ENCODE measurements at regions not wholly inside any gene's neighbourhood (a gene's known extent, or its start where the extent isn't known, plus 50 kb on each side); places are given as distances from the start of the nearest gene placed in this dataset.
"Not testable (repeated sequence)": the region's sequence is repeated elsewhere in the genome, so short reads cannot be mapped to it uniquely, and the experiment has no call there.

DNA sequence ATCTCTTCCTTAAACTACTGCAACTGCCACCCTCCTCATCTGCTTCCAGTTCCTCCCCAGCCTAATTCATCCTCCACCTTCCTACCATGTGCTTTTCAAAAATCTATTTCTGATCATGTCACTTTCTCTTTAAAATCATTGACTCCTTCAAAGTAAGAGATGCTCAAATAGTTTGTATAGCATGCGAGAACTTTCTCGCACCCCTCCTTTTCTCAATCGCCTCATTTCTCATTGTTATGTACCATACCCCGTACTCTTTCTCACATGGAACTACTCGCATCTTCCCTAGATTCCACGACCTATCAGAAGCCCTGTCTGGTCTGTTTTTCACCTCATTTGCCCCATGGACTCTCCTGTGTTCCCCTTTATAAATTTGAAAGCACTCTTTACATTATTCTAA lies 238.2 kb downstream of the NRIP1 start:
- no peak for DNase-seq (ENCODE audit: low read depth)

- no peak for DNase-seq (ENCODE audit: low read depth)
Observed at GRCh38 chr21:14825514-14825974, 239.3 kb downstream of the NRIP1 start.

- no peak for DNase-seq (ENCODE audit: low read depth)
Observed at GRCh38 chr21:14824126-14824525, 240.7 kb downstream of the NRIP1 start.

- no peak for DNase-seq (ENCODE audit: low read depth)
Observed at GRCh38 chr21:14817311-14817710, 247.5 kb downstream of the NRIP1 start.

DNA sequence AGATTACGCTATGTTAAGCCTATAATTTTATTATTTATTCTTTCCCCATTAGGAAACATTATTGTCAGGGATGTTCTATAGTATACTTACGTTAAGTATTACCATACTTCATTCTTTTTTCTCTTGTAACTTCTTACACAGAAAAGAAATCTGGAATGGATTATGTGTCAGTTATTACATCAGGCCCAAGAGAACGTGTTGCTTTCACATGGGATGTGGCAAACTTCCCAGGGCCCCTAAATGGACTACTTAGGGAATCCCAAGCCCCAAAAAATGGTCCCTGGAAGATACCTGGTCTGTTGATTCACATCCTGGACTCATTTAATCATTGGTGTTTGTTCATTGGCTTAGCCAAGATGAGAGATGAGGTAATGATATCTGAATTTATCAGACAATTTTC lies 249.8 kb downstream of the NRIP1 start:
- no peak for DNase-seq (ENCODE audit: low read depth)

DNA sequence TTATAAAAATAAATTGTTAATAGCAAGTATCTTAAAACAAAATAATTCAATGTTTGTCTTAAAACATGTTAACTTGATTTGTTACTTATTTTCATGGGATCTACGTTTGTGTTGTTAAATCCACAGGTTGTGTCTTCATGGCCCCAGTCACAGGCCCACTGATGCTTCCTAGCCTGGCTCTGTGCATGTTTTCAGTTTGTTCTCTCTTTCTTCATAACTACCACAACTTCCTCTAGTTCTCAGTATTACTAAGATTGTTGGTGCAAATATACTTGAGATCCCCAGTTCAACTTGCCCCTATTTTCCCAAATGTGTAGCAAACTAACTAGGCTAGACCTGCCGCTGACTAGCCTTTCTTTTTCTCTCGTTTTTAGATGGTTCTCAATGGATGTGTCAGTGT lies 250.5 kb downstream of the NRIP1 start:
- DNase-seq (ENCODE audit: low read depth): no peak

GRCh38 chr21:14804170-14804569 lies 258.1 kb upstream of the SAMSN1 start:
- DNase-seq (ENCODE audit: low read depth): not testable (repeated sequence)

- no peak for DNase-seq (ENCODE audit: low read depth)
Observed at GRCh38 chr21:14797543-14797942, 251.4 kb upstream of the SAMSN1 start.

DNA sequence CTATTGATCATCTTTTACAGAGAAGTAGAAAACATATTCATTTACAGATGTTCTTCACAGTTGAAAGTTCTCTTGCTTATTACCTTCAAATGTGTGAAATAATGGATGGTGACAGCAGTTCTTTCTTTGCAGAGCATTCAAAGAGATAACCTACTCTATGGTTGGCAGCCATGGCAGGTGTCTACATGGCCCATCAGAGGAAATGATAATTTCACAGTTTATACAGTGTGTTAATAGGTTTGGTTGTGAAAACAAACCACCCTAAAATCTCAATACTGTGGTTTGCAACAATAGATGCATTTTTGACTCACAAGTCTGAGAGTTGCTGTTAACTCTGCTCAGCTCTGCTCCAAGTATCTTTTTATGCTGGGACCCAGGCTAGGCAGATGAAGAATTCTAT lies 241.2 kb upstream of the SAMSN1 start:
- DNase-seq (ENCODE audit: low read depth): no peak

DNA sequence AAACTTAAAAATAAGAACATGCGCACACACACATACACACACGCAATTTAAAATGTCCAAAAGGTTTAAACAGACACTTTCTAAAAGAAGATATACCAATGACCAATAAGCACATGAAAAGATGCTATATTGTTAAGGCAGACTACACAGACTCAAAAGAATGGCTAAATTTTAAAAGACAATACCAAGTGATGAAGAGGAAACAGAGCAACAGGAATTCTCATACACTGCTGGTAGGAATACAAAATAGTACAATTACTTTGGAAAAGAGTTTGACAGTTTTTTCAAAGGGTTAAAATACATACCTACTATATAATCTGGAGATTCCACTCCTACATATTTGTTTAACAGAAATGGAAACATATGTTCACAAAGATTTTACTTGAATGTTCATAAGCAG lies 239.6 kb upstream of the SAMSN1 start:
- no peak for DNase-seq (ENCODE audit: low read depth)

- DNase-seq (ENCODE audit: low read depth): peak; percentile 12
Observed at GRCh38 chr21:14773777-14774345, 227.7 kb upstream of the SAMSN1 start.

DNA sequence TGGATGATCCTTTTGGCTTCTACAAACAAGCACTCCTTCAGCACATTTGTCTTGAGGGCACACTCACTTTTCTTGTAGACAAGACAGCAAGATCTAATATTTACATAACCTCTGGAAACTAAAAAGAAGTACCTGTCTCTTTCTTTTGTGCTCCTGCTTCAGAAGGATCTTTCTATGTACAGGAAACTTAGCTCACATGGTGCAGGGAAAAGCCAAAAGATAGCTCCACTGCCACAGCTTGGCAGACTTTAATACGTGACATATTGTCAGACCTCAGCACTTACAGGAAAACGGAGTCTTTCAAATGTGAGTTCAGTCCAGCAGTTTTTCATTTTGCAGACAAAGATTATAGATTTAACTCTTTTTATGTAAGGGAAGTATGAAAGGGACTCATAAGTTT lies 225.5 kb upstream of the SAMSN1 start:
- DNase-seq (ENCODE audit: low read depth): no peak

- DNase-seq (ENCODE audit: low read depth): no peak
Observed at GRCh38 chr21:14768042-14768441, 221.9 kb upstream of the SAMSN1 start.

DNA sequence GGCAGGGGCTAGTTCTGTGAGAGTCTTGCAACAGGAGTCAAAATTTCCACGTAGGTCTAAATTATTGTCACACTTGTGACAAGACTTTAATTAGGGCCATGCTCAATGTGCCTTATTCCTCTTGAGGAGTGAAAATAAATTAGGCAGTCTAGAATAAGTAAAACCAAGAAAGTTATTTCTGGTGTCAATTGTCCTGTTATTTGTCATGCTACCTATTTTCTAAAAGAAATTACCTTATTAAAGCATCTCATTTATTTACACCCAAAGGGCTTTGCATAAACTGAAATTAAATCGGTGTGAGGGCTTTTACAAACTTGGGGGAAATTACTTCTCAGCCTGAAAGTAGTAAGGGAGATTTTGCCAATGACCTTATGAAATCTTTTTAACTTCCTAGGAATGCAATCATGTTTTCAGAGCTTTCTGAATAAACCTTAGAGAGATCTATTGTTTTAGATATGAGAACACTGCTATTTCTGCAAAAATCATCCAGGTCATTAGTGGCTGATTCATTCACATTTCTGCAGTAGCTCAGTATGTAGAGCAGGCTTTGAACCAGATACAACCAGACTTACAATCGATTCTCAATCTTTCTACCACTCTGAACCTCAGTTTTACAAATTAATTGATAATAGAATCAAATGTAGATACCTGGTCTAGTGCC lies 221.2 kb upstream of the SAMSN1 start:
- DNase-seq (ENCODE audit: low read depth): no peak

DNA sequence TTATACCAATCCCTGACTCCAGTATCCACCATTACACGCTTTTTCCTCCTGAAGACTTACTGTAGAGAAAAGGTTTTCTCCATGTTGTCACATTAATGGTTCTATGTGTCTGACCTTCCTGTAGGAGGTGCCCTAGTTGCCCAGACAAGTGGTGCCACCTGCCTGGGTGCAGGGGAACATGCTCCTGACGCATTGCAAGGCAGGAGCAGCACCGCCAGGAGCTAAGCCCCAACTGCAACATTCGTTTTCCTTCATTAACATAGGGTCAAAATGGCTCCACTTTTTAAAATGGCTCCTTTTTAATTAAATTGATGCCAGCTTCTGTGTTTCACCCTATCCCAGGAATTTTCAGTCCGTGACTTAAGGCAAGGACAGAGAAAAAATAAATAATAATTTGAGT lies 220.1 kb upstream of the SAMSN1 start:
- DNase-seq (ENCODE audit: low read depth): no peak

- DNase-seq (ENCODE audit: low read depth): no peak
Observed at GRCh38 chr21:14763695-14764064, 217.6 kb upstream of the SAMSN1 start.

- DNase-seq (ENCODE audit: low read depth): no peak
Observed at GRCh38 chr21:14762734-14763694, 216.9 kb upstream of the SAMSN1 start.

DNA sequence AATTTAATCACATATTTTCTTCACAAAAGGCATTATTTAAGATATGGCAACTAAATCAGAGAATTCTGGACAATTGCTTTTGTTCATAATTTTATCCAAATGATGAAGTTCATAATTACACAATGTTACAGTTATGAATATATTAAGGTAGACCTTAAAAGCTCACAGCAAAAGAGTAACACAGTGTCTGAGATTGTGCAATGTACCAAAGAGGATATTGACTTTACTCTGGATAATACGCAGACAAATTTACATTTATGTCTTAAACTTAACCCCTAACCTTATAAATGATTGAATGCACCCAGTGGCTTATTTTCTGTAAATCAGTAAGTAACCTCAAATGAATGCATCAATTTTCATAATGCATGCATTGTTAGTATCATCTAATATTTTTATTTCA lies 216.2 kb upstream of the SAMSN1 start:
- DNase-seq (ENCODE audit: low read depth): no peak

- no peak for DNase-seq (ENCODE audit: low read depth)
Observed at GRCh38 chr21:14759285-14759684, 213.2 kb upstream of the SAMSN1 start.

GRCh38 chr21:14758849-14759248 lies 212.7 kb upstream of the SAMSN1 start:
- DNase-seq (ENCODE audit: low read depth): no peak

- no peak for DNase-seq (ENCODE audit: low read depth)
Observed at GRCh38 chr21:14757533-14758327, 211.6 kb upstream of the SAMSN1 start.

GRCh38 chr21:14755086-14755485 lies 209.0 kb upstream of the SAMSN1 start:
- no peak for DNase-seq (ENCODE audit: low read depth)

Measured in activated gamma-delta T cell treated with anti-CD3 and anti-CD28 coated beads, Interleukin-2, amount 50 U/mL, for 16 hours (primary cell).